ES-I3 (cell line): ENCODE measurements at regions not wholly inside any gene's neighbourhood (a gene's known extent, or its start where the extent isn't known, plus 50 kb on each side); places are given as distances from the start of the nearest gene placed in this dataset.
A peak's percentile ranks its signal among the peaks of the same experiment; 100 is the strongest.
"Not testable (repeated sequence)": the region's sequence is repeated elsewhere in the genome, so short reads cannot be mapped to it uniquely, and the experiment has no call there.

Experiments used
- H3K36me3 ChIP-seq: 2 replicates; pipeline ENCODE4 v1.6.1; 2013; ENCODE audit warnings: mild to moderate bottlenecking, low read length, control low read depth, moderate library complexity; ENCODE audit not compliant: insufficient read depth
- H3K4me1 ChIP-seq: 2 replicates; pipeline ENCODE4 v1.6.1; 2013; ENCODE audit warnings: mild to moderate bottlenecking, control low read depth, low read length; ENCODE audit not compliant: insufficient read depth
- H3K9ac ChIP-seq: 2 replicates; pipeline ENCODE4 v1.6.1; 2013; ENCODE audit warnings: low read depth, mild to moderate bottlenecking, low read length, moderate library complexity
- H3K9me3 ChIP-seq: 2 replicates; pipeline ENCODE4 v1.6.1; 2013; ENCODE audit warnings: mild to moderate bottlenecking, low read length, moderate library complexity; ENCODE audit not compliant: control insufficient read depth, insufficient read depth

GRCh38 chr7:82609746-82610145 lies 166.2 kb upstream of the CACNA2D1 start:
- Histone ChIP-seq H3K36me3 (no peaks in the 10 kb centered on the region), H3K4me1 (no peaks in the 10 kb centered on the region), H3K9me3 (no peaks in the 10 kb centered on the region), H3K9ac (no peak overlapping the region)

GRCh38 chr7:82605247-82605864 lies 161.8 kb upstream of the CACNA2D1 start:
- Histone ChIP-seq H3K9me3 (peaks cover 2% of the 10 kb centered on the region; the same call in 1 of the 2 replicates), H3K4me1 (peaks cover 6% of the 10 kb centered on the region; the same call in 1 of the 2 replicates), H3K9ac (no peak overlapping the region), H3K36me3 (no peaks in the 10 kb centered on the region)

DNA sequence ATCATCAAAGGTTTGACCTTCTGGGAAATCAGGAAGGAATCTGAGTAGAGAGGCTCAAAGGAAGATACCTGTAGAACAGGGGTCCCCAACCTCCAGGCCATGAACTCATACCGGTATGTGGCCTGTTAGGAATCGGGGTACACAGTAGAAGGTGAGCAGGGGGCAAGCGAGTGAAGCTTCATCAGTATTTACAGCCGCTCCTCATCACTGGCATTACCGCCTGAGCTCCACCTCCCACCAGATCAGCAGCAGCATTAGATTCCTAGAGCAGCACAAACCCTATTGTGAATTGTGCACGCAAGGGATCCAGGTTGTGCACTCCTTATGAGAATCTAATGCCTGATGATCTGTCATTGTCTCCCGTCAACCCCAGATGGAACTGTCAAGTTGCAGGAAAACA lies 158.5 kb upstream of the CACNA2D1 start:
- Histone ChIP-seq H3K4me1 (peaks cover 12% of the 10 kb centered on the region; the same call in 1 of the 2 replicates), H3K9ac (no peak overlapping the region), H3K36me3 (no peaks in the 10 kb centered on the region), H3K9me3 (peaks cover 2% of the 10 kb centered on the region; the same call in 1 of the 2 replicates)

DNA sequence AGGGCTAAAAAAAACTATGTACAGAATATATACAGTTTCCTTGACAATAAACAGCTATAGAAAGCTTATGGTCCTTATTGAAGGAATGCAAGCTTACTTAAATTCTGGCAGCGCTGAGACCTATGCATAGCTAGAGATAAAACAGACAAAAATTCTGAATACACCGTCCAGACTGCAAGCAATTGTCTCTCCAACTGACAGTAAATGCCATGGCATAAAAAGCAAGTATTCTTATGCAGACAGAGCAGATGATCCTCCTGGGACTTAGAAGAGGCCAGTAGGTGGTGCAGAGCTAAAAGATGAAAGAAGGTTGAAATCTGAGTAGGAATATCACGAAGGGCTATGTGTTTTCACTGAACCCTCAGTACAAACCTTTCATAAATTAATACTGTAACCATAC lies 157.0 kb upstream of the CACNA2D1 start:
- Histone ChIP-seq H3K9me3 (peaks cover 2% of the 10 kb centered on the region; the same call in 1 of the 2 replicates), H3K9ac (no peak overlapping the region), H3K4me1 (peaks cover 12% of the 10 kb centered on the region; the same call in 1 of the 2 replicates), H3K36me3 (no peaks in the 10 kb centered on the region)

- Histone ChIP-seq H3K4me1 (peaks cover 12% of the 10 kb centered on the region; the same call in 1 of the 2 replicates), H3K9ac (no peak overlapping the region), H3K9me3 (peaks cover 2% of the 10 kb centered on the region; the same call in 1 of the 2 replicates), H3K36me3 (no peaks in the 10 kb centered on the region)
These were observed 156.3 kb upstream of the CACNA2D1 start for GRCh38 chr7:82599895-82600294.

DNA sequence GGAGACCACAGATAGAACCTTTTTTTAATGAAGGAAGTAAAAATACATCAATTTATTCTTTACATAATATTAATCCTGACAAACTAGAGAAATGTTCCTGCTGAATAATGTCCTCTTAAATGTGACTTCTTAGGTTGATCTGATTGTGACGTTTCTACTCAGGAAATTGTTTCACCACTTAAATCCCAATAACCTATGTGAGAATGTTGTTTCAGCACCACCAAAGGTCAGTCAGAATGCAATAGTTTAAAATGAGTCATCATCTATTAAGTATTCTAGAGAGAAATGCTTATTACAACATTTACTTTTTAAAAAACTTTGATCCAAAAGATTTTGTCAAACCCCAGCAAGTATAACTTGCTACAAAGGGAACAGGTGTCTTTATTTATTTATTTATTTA lies 155.4 kb upstream of the CACNA2D1 start:
- Histone ChIP-seq H3K36me3 (no peaks in the 10 kb centered on the region), H3K9ac (no peak overlapping the region), H3K4me1 (peaks cover 12% of the 10 kb centered on the region; the same call in 1 of the 2 replicates), H3K9me3 (peaks cover 2% of the 10 kb centered on the region; the same call in 1 of the 2 replicates)

- not testable (repeated sequence) for H3K9me3 ChIP-seq, H3K36me3 ChIP-seq, H3K4me1 ChIP-seq, H3K9ac ChIP-seq
These were observed 152.2 kb upstream of the CACNA2D1 start for GRCh38 chr7:82595795-82596194.

DNA sequence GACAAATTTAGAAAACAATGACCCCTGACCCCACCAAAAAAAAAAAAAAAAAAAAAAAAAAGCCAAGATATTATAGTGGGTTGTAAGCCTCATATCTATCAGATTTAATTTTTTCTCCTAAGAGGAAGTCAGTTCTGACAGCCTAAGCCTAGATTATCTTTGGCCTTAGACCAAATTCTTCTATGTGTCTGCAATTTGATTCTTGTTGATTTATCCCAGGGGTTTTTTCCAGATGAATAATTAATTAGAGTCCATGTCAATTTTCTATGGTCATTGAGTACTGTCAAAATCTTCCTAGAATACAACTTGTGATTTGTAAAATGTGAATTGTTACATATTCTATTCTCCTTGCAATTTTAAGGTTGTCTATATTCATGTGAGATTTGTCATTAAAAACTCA lies 151.6 kb upstream of the CACNA2D1 start:
- H3K9me3 ChIP-seq: no peaks in the 10 kb centered on the region
- H3K4me1 ChIP-seq: peaks cover 4% of the 10 kb centered on the region; the same call in 1 of the 2 replicates
- H3K36me3 ChIP-seq: no peaks in the 10 kb centered on the region
- H3K9ac ChIP-seq: no peak overlapping the region

DNA sequence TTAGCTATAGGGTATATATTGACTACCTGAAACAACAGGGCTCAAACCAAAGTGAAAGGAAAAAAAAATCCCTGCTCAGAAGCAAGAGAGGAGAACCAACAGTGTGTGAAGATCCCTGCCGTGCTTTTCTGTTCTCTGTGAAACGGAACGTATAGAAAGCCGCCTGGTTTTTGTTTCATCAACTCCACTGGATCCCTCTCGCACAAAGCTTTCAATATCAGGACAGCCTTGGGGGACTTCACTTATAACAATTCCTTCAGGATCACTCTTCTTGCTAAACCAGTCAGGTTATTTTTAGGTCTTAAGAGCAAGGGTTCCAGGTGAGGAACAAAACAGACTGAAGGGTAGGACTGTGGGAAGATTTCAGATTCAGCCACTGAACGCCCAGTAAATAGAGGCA lies 151.1 kb upstream of the CACNA2D1 start:
- Histone ChIP-seq H3K9ac (peak overlapping the region; percentile 9; the same call in 1 of the 2 replicates), H3K36me3 (no peaks in the 10 kb centered on the region), H3K4me1 (no peaks in the 10 kb centered on the region), H3K9me3 (no peaks in the 10 kb centered on the region)

- H3K36me3 ChIP-seq: no peaks in the 10 kb centered on the region
- no peaks in the 10 kb centered on the region for H3K9me3 ChIP-seq
- no peaks in the 10 kb centered on the region for H3K4me1 ChIP-seq
- no peak overlapping the region for H3K9ac ChIP-seq
These were observed 150.2 kb upstream of the CACNA2D1 start for GRCh38 chr7:82593780-82594179.

DNA sequence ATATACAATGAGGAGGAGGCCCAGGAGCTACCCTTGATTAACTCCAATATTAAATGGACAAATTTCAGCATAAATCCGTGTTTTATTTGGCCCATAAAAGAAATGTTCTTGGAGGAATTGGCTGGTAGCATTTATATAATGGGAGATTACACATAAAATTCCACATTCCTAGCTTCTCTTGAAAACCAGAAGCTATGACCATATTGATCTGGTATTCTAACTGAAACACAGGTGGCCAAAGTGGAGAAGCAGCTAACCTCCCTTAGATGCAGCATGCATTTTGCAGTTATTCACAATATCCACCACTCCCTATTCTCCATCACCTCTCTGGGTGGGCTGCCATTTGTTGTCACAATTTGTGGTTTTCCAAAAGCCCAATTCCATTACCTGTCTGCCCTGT lies 148.8 kb upstream of the CACNA2D1 start:
- Histone ChIP-seq H3K9me3 (no peaks in the 10 kb centered on the region), H3K9ac (no peak overlapping the region), H3K4me1 (no peaks in the 10 kb centered on the region), H3K36me3 (no peaks in the 10 kb centered on the region)

GRCh38 chr7:82579047-82579446 lies 135.5 kb upstream of the CACNA2D1 start:
- H3K9ac ChIP-seq: no peak overlapping the region
- H3K9me3 ChIP-seq: no peaks in the 10 kb centered on the region

DNA sequence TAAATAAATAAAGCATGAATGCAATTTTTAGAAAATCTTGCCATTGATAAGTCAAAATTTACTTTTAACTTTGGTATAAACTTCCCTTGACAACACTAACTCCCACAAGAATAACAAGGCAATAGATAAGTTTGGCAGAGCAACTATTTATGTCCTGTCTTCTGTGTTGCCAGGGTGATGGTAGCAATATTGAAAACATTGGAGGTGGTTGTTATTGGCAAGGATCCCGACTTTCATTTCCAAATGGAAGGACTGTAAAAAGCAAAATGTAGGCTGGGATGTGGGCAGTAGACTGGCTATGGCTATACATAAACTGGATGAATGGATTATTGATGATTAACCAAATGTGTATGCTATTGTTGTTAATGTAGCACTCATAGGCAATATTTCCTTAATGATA lies 134.9 kb upstream of the CACNA2D1 start:
- Histone ChIP-seq H3K9ac (no peak overlapping the region), H3K9me3 (no peaks in the 10 kb centered on the region), H3K4me1 (no peaks in the 10 kb centered on the region), H3K36me3 (no peaks in the 10 kb centered on the region)

More at GRCh38 chr7:82579047-82579446, 135.5 kb upstream of the CACNA2D1 start:
- no peaks in the 10 kb centered on the region for H3K4me1 ChIP-seq
- no peaks in the 10 kb centered on the region for H3K36me3 ChIP-seq

DNA sequence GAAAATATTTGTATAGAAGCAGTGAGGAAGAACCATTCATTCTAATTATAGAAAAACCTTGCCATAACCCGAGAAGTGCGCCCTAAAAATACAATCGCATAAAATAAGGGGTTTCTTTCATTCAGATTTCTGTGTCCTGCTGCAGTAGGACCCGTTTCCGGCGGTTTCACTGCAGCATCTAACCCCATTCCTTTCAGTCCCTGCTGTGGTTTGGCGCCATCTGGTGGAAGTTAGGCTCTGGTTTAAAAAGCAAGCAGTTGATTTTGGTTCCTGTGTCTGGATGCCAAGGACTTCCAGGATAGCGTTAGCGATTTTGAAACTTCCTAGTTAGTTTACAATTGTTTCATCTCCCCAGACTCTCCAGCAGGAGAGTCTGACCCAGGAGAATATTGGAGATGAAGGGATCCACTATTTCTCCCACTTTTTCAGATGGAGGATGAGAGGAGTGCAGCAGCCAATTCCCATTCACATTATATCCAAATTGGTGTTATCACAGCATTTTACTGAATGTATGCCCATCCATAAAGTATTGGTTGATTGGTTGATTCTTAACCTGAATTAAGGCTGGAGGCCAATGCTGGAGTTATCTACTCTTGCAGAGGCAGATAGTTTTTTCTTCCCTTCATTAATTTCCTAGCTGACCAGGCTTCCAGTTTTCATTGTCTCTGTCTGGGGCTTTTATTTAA lies 128.8 kb upstream of the CACNA2D1 start:
- H3K36me3 ChIP-seq: no peaks in the 10 kb centered on the region
- no peaks in the 10 kb centered on the region for H3K9me3 ChIP-seq
- no peak overlapping the region for H3K9ac ChIP-seq
- H3K4me1 ChIP-seq: no peaks in the 10 kb centered on the region

- not testable (repeated sequence) for H3K4me1 ChIP-seq, H3K36me3 ChIP-seq, H3K9me3 ChIP-seq, H3K9ac ChIP-seq
These were observed 127.5 kb upstream of the CACNA2D1 start for GRCh38 chr7:82571047-82571446.
